Stimulated activated CD4-positive, alpha-beta T cell treated with anti-CD3 and anti-CD28 coated beads, Interleukin-1b, Interleukin-23, amount 100 ng/mL, for 1 hour (primary cell): ENCODE measurements at regions not wholly inside any gene's neighbourhood (a gene's known extent, or its start where the extent isn't known, plus 50 kb on each side); places are given as distances from the start of the nearest gene placed in this dataset.
"Not testable (repeated sequence)": the region's sequence is repeated elsewhere in the genome, so short reads cannot be mapped to it uniquely, and the experiment has no call there.

Experiments used
- DNase-seq, 2 donors: peaks; one replicate each; pipeline ENCODE4 v3.0.0-alpha.2; 2020; ENCODE audit warnings: low read depth in 2 of 2

- no peak for DNase-seq
Measured at GRCh38 chr6:138656364-138657064, 117.1 kb upstream of the CCDC28A start.

GRCh38 chr6:138657065-138657425, 116.5 kb upstream of the CCDC28A start:
- no peak for DNase-seq

DNA sequence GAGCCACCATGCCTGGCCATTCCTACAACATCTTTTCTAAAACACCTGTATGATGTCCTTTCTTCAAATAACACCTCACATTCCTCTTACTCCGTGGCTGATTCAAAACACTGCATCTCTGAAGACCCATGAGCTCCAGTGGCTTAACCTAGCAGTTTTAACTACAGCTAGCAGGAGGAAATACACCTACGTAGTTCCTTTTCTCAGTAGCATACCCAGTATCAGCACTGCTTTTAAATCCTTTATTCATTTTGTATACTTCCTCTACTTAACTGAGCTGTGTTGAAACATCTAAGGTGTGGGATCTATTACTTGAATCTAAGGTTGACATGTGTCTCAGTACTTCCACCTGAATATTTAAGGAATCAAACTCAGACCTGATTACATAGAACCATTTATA, 113.6 kb upstream of the CCDC28A start:
- DNase-seq = no peak

- DNase-seq = no peak
Measured at GRCh38 chr6:138662471-138662870, 111.1 kb upstream of the CCDC28A start.

- no peak for DNase-seq
Measured at GRCh38 chr6:138663892-138664291, 109.7 kb upstream of the CCDC28A start.

DNA sequence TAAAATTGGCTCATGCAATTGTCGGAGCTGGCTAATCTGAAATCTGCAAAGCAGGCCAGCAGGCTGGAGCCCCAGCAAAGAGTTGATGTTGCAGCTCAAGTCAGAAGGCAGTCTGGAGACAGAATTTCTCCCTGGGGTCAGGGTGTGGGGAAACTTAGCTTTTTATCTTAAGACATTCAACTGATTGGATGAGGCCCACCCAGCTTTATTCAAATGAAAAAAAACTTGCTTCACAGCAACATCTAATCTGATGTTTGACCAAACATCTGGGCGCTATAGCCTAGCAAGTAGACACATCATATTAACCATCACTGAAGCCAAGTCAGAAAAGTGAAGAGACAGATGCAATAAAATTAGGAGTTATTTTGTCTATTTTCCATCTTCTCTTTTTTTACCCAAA, 108.8 kb upstream of the CCDC28A start:
- no peak for DNase-seq

GRCh38 chr6:138666636-138667035, 106.9 kb upstream of the CCDC28A start:
- no peak for DNase-seq

DNA sequence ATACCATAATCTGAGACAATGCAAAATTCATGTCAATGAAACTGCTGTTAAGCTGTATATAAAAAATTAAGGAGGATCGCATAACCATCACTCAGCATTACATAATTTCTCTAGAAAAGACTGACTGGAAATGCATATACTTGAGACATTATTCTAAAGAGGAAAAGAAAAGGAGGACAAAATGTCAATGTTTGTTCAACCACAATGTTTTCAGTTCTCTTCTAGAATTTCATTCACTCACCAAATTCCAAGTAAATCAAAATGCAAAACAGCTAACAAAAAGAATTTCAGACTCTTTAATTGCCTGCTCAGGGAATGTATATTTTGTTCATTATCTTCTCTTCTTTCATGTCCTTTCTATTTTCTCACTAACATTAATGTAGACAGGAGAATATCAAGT, 106.2 kb upstream of the CCDC28A start:
- no peak for DNase-seq

DNA sequence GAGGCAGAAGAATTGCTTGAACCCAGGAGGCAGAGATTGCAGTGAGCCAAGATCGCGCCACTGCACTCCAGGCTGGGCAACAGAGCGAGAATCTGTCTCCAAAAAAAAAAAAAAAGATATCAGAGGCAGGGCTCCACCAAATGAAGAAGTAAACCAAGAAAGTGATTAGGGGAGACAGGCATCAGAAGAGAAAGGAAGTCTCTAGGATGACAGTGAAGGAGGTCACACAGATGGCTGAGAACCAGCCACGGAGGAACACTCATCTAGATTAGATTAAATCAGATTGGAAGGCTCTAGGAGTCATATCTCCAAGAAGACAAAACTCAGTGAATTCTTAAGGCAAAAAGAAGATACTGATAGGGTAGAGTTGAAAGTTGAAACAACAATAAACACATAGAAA, 102.2 kb upstream of the CCDC28A start:
- no peak for DNase-seq

- DNase-seq = no peak
Measured at GRCh38 chr6:138673346-138674014, 100.1 kb upstream of the CCDC28A start.

DNA sequence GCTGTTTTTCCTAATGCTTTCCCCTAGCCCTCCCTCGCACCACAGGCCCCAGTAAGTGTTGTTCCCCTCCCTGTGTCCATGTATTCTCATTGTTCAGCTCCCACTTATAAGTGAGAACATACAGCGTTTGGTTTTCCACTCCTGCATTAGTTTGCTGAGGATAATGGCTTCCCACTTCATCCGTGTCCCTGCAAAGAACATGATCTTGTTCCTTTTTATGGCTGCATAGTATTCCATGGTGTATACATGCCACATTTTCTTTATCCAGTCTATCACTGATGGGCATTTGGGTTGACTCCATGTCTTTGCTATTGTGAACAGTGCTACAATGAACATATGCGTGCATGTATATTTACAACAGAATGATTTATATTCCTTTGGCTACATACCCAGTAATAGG, 99.1 kb upstream of the CCDC28A start:
- not testable (repeated sequence) for DNase-seq

- DNase-seq = no peak
Measured at GRCh38 chr6:138677538-138677937, 96.0 kb upstream of the CCDC28A start.

DNA sequence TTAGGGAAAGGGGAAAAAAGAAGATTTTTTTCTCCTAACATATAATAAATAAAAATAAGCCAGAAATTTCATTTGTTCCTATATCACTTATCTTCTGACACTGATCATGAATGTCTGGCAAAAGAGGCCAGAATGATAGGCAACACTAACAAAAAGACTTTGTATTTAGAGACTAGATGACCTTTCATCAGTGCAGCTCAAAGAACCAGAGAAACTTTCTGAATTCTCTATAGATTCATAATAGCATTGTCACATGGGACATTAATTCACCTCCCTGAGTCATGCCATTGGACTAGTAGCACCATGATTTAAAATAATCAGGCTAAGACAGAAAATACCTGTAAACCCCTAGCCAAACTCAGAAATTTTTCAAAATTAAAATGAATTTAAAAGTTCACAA, 95.4 kb upstream of the CCDC28A start:
- DNase-seq = no peak

DNA sequence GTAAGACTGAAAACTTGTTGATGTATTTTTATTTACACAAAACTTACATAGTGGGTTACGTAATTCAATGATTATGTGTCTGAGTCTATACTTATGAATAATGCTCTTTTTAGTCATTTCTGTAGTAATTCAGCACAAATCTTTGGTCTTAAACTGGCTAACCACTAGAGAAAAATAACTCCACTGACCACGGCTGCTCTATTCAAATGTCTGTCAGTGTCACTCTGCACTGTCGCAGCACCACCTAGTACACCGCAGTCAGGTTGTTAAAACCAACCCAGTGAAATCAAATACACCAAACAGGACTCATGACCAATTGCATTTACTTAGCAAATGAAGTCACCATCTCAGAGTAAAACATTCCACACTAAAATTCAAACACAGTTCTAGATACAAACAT, 93.5 kb upstream of the CCDC28A start:
- DNase-seq = no peak

GRCh38 chr6:138681627-138682026, 91.9 kb upstream of the CCDC28A start:
- no peak for DNase-seq

DNA sequence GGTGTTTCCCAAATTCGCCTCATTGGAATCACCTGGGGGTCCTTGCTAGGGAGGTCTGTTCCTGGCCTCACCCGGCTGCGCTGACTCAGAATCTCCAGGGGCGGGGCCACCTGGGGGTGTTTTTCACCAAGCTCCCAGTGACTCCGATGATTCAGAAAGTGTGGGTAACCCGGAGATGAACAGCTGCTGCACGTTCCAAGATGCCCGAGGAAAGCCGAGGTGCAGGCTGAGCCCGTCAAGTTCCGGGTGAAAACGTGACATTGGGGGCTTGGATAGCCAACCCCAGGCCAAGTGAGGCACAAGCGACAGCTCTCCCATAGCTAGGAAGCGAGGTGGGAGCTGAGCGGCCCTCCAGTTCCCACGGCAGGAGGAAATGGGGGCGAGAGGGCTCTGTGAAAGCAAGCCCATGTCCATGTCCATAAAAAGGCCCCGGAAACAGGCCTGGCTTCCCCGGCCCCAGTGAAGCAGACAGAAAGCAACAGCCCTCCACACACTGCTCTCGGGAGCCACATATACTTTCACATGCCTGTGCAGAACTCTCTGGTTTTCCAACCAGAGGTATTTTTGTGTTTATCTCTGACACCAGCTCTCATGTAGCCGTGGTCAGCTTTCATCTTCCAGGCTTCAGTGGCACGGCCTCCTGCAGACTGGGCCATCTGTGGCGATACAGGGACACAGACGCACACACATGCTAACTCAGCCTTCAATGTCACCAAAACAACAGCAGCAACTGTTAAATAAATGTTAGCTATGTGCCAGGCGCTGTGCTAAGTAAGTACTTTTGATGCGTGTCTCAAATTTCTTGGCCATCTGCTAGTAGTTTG, 90.7 kb upstream of the CCDC28A start:
- DNase-seq = no peak

- no peak for DNase-seq
Measured at GRCh38 chr6:138685257-138685656, 88.3 kb upstream of the CCDC28A start.

GRCh38 chr6:138685781-138686180, 87.8 kb upstream of the CCDC28A start:
- no peak for DNase-seq

DNA sequence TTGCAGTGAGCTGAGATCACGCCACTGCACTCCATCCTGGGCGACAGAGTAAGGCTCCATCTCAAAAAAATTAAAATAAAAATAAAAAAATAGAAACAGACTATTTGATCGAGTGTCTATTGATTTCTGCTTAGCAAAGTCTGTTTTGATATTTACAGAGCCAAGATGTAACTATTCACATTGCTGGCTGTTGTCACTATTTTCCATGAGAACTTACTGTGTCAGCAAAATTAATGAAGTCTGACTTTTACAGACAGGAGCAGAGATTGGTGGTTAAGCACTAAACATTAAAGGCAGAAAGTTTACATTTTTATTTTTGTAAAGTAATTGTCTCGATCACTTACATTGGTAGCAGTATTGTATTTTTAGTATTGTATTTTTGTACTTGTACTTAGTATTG, 85.0 kb upstream of the CCDC28A start:
- no peak for DNase-seq

- no peak for DNase-seq
Measured at GRCh38 chr6:138689849-138690248, 83.7 kb upstream of the CCDC28A start.

DNA sequence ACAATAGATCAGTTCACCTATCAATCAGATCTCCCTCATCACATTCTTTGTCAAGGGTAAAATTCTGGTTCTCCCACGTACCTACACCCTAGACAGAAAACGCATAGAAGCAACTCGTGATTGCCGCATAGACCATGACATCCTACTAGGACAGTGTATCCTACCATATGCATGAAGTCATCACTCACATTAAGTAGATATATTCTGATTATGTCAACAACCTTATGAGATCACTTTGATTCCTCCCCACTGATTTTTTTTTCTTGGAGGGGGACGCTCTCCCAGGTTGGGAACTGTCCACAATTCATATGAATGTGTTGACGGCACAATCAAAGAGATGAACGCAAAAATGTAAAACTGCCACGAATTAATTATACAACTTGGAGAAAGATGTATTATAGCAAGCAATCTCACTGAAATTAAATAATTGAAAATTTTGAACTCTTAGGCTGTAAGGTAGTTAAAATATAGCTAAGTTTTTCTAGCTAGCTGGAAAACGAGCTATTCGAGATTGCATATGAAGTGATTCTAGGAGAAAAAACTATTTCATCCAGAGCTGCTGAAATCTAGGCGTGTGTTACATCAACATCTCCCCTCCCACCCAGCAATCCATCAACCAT, 82.5 kb upstream of the CCDC28A start:
- no peak for DNase-seq

DNA sequence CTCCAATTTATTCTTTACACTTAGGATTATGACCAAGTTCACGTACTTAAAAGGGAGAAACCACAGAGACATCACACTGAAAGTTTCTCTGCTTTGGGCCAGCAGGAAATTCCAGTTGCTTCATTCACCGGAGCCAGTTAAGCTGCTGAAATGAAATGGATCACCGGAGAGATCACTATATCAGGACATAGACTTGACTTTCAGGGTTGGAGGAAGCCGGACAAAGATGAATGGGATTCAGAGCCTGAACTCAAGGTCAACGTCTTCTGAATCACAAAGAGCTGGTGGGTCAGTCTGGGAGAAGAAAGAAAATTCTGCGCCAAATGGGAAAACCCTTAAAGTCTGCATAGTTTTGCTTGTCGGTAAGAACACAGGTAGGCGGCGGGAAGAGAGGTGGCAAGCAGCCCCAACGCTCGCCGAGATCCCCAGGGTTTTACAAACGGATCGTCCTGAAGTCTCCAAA, 81.9 kb upstream of the CCDC28A start:
- no peak for DNase-seq
